BLaER1 (cell line): ENCODE measurements at regions not wholly inside any gene's neighbourhood (a gene's known extent, or its start where the extent isn't known, plus 50 kb on each side); places are given as distances from the start of the nearest gene placed in this dataset.

Experiments used
- H3K27ac ChIP-seq: shearing (Covaris generic); formaldehyde crosslinking; 2 replicates; pipeline ENCODE4 v1.8.1; 2022
- H3K27me3 ChIP-seq: shearing (Covaris generic); formaldehyde crosslinking; 2 replicates; pipeline ENCODE4 v1.8.1; 2022
- H3K36me3 ChIP-seq: shearing (Covaris generic); formaldehyde crosslinking; 2 replicates; pipeline ENCODE4 v1.8.1; 2022
- H3K4me1 ChIP-seq: shearing (Covaris generic); formaldehyde crosslinking; 2 replicates; pipeline ENCODE4 v1.8.1; 2022
- H3K4me2 ChIP-seq: shearing (Covaris generic); formaldehyde crosslinking; 2 replicates; pipeline ENCODE4 v1.8.1; 2022
- H3K4me3 ChIP-seq: shearing (Covaris generic); formaldehyde crosslinking; 2 replicates; pipeline ENCODE4 v1.8.1; 2022
- H3K9ac ChIP-seq: shearing (Covaris generic); formaldehyde crosslinking; 2 replicates; pipeline ENCODE4 v1.8.1; 2022
- H3K9me3 ChIP-seq: shearing (Covaris generic); formaldehyde crosslinking; 2 replicates; pipeline ENCODE4 v1.8.1; 2022
- H4K20me1 ChIP-seq: shearing (Covaris generic); formaldehyde crosslinking; 2 replicates; pipeline ENCODE4 v1.8.1; 2022
- Cebpa-rat ChIP-seq: shearing (Covaris generic); IDR thresholded peaks from 2 replicates; pipeline ENCODE4 v1.8.1; 2022

GRCh38 chrX:15129412-15129811 is 140.5 kb downstream of the ASB9 start:
- Histone ChIP-seq H3K4me3 (no peak overlapping the region), H4K20me1 (no peaks in the 10 kb centered on the region; the same call in 1 of the 2 replicates), H3K9me3 (no peaks in the 10 kb centered on the region), H3K9ac (no peak overlapping the region), H3K27ac (no peak overlapping the region), H3K27me3 (peaks cover 70% of the 10 kb centered on the region), H3K4me1 (no peaks in the 10 kb centered on the region), H3K4me2 (no peak overlapping the region), H3K36me3 (no peaks in the 10 kb centered on the region)
- TF ChIP-seq Cebpa-rat = no peak

GRCh38 chrX:15128861-15129260 is 141.0 kb downstream of the ASB9 start:
- no peak overlapping the region for H3K9ac ChIP-seq
- H3K4me1 ChIP-seq = no peaks in the 10 kb centered on the region
- no peaks in the 10 kb centered on the region for H3K9me3 ChIP-seq
- peaks cover 69% of the 10 kb centered on the region for H3K27me3 ChIP-seq
- no peak overlapping the region for H3K4me3 ChIP-seq
- H4K20me1 ChIP-seq = no peaks in the 10 kb centered on the region; the same call in 1 of the 2 replicates
- no peaks in the 10 kb centered on the region for H3K36me3 ChIP-seq
- H3K27ac ChIP-seq = no peak overlapping the region
- H3K4me2 ChIP-seq = no peak overlapping the region
- TF ChIP-seq Cebpa-rat = no peak

GRCh38 chrX:15127010-15127409 is 142.9 kb downstream of the ASB9 start:
- no peak for TF ChIP-seq Cebpa-rat
- no peaks in the 10 kb centered on the region for H3K36me3 ChIP-seq
- H3K4me1 ChIP-seq = no peaks in the 10 kb centered on the region
- no peak overlapping the region for H3K27ac ChIP-seq
- no peaks in the 10 kb centered on the region for H4K20me1 ChIP-seq
- H3K4me2 ChIP-seq = no peak overlapping the region
- no peak overlapping the region for H3K4me3 ChIP-seq
- no peak overlapping the region for H3K9ac ChIP-seq
- no peaks in the 10 kb centered on the region for H3K9me3 ChIP-seq
- peaks cover 68% of the 10 kb centered on the region for H3K27me3 ChIP-seq

- H3K4me3 ChIP-seq = no peak overlapping the region
- no peak for TF ChIP-seq Cebpa-rat
- no peak overlapping the region for H3K27ac ChIP-seq
- H3K4me1 ChIP-seq = no peaks in the 10 kb centered on the region
- no peaks in the 10 kb centered on the region for H3K36me3 ChIP-seq
- peaks cover 5% of the 10 kb centered on the region; the same call in 1 of the 2 replicates for H3K9me3 ChIP-seq
- no peak overlapping the region for H3K4me2 ChIP-seq
- H4K20me1 ChIP-seq = no peaks in the 10 kb centered on the region
- no peak overlapping the region for H3K9ac ChIP-seq
- H3K27me3 ChIP-seq = peaks cover 62% of the 10 kb centered on the region
Measured at GRCh38 chrX:15116900-15117299, 153.0 kb downstream of the ASB9 start.

GRCh38 chrX:15114743-15115566 is 154.9 kb downstream of the ASB9 start:
- Histone ChIP-seq H3K4me3 (no peak overlapping the region), H3K27ac (no peak overlapping the region), H3K4me2 (no peak overlapping the region), H3K27me3 (peaks cover 50% of the 10 kb centered on the region), H3K9ac (no peak overlapping the region), H3K4me1 (no peaks in the 10 kb centered on the region), H3K9me3 (peaks cover 5% of the 10 kb centered on the region; the same call in 1 of the 2 replicates), H3K36me3 (no peaks in the 10 kb centered on the region), H4K20me1 (no peaks in the 10 kb centered on the region)
- no peak for TF ChIP-seq Cebpa-rat

- Histone ChIP-seq H4K20me1 (no peaks in the 10 kb centered on the region), H3K27ac (no peak overlapping the region), H3K4me1 (no peaks in the 10 kb centered on the region), H3K36me3 (no peaks in the 10 kb centered on the region), H3K27me3 (peaks cover 42% of the 10 kb centered on the region), H3K9me3 (peaks cover 12% of the 10 kb centered on the region), H3K4me3 (no peak overlapping the region), H3K4me2 (no peak overlapping the region), H3K9ac (no peak overlapping the region)
- no peak for TF ChIP-seq Cebpa-rat
Measured at GRCh38 chrX:15107367-15107988, 162.4 kb downstream of the ASB9 start.

GRCh38 chrX:15098505-15098904 is 171.4 kb downstream of the ASB9 start:
- H3K4me3 ChIP-seq = no peak overlapping the region

GRCh38 chrX:15087747-15088146 is 182.1 kb downstream of the ASB9 start:
- Histone ChIP-seq H3K9me3 (peaks cover 5% of the 10 kb centered on the region; the same call in 1 of the 2 replicates), H3K4me1 (no peaks in the 10 kb centered on the region), H3K36me3 (no peaks in the 10 kb centered on the region), H4K20me1 (no peaks in the 10 kb centered on the region), H3K4me2 (no peak overlapping the region), H3K4me3 (no peak overlapping the region), H3K27ac (no peak overlapping the region), H3K27me3 (peaks cover 51% of the 10 kb centered on the region), H3K9ac (no peak overlapping the region)
- no peak for TF ChIP-seq Cebpa-rat

More at GRCh38 chrX:15098505-15098904, 171.4 kb downstream of the ASB9 start:
- Histone ChIP-seq H3K4me1 (no peaks in the 10 kb centered on the region), H3K9ac (no peak overlapping the region), H4K20me1 (no peaks in the 10 kb centered on the region), H3K27ac (no peak overlapping the region), H3K4me2 (no peak overlapping the region), H3K36me3 (no peaks in the 10 kb centered on the region), H3K27me3 (peaks cover 51% of the 10 kb centered on the region), H3K9me3 (no peaks in the 10 kb centered on the region)
- no peak for TF ChIP-seq Cebpa-rat

- Histone ChIP-seq H3K4me1 (no peaks in the 10 kb centered on the region), H3K27ac (no peak overlapping the region), H3K4me3 (no peak overlapping the region), H3K9me3 (no peaks in the 10 kb centered on the region), H3K9ac (no peak overlapping the region), H3K4me2 (no peak overlapping the region), H3K36me3 (no peaks in the 10 kb centered on the region), H3K27me3 (peaks cover 80% of the 10 kb centered on the region), H4K20me1 (0 out of 2 replicates have a peak, but pooled peaks cover 7% of the 10 kb centered on the region)
- TF ChIP-seq Cebpa-rat = no peak
Measured at GRCh38 chrX:15073313-15073712, 196.6 kb downstream of the ASB9 start.

GRCh38 chrX:15072880-15073279 is 197.0 kb downstream of the ASB9 start:
- Histone ChIP-seq H4K20me1 (0 out of 2 replicates have a peak, but pooled peaks cover 7% of the 10 kb centered on the region), H3K27ac (no peak overlapping the region)
- no peak for TF ChIP-seq Cebpa-rat

More at GRCh38 chrX:15072880-15073279, 197.0 kb downstream of the ASB9 start:
- Histone ChIP-seq H3K4me1 (no peaks in the 10 kb centered on the region), H3K9me3 (no peaks in the 10 kb centered on the region), H3K9ac (no peak overlapping the region), H3K4me2 (no peak overlapping the region), H3K36me3 (no peaks in the 10 kb centered on the region), H3K27me3 (peaks cover 79% of the 10 kb centered on the region), H3K4me3 (no peak overlapping the region)
